K562 (cell line): ENCODE measurements at regions not wholly inside any gene's neighbourhood (a gene's known extent, or its start where the extent isn't known, plus 50 kb on each side); places are given as distances from the start of the nearest gene placed in this dataset.
A peak's percentile ranks its signal among the peaks of the same experiment; 100 is the strongest.

ENCODE experiments used
- ATAC-seq: fragments of 200-7000 bp; cut with Tn5 transposase; 3 replicates; pipeline ENCODE4 v1.9.1; 2020; ENCODE audit warnings: moderate library complexity
- BruUV-seq: library from RNA; stranded (reverse); fragments of 400-500 nt; replicated peaks from 2 replicates; lab custom pipeline; 2021; lab: Mats Ljungman, UMichigan
- CTCF ChIA-PET: fragments of 300-600 bp; formaldehyde crosslinking; extraction: SDS; loops from one replicate; lab custom pipeline; 2021; ENCODE audit warnings: low intra/inter-chr PET ratio; lab: Yijun Ruan, JAX
- POLR2A ChIA-PET: fragments of 300-600, 350-650 bp; sonication (Branson Sonifier 250); formaldehyde crosslinking; extraction: SDS; loops from one replicate; lab custom pipeline; 2021; ENCODE audit warnings: antibody characterized with exemption, inconsistent platforms; lab: Yijun Ruan, JAX
- DNase-seq, 4 experiments: peaks; one replicate each; pipeline versions ENCODE4 v3.0.0 to v3.0.0-alpha.2; 2011 to 2018; ENCODE audit warnings: low spot score in 3 of 4, mixed read lengths in 3 of 4; ENCODE audit errors: extremely low read depth in 1 of 4
- FAIRE-seq: peaks from 2 replicates; lab custom pipeline; 2011; peaks lifted over from hg19 to GRCh38; lab: Jason Lieb, UNC
- H2AFZ ChIP-seq: 2 replicates; pipeline ENCODE4 v1.6.0; 2011; ENCODE audit warnings: low read depth, low read length, control low read depth, inconsistent platforms
- H3K27ac ChIP-seq: fragments of 200-600 bp; 3 replicates; pipeline ENCODE4 v1.8.0; 2011; ENCODE audit warnings: low read depth, mild to moderate bottlenecking, control low read depth, inconsistent platforms, low read length, moderate library complexity, mixed read lengths; ENCODE audit errors: extremely low read depth
- H3K27me3 ChIP-seq, 2 experiments: fragments of 300-600 bp in 1 of 2; 2 replicates in 1 of 2; 3 replicates in 1 of 2; pipeline versions ENCODE4 v1.6.0 to v1.8.0; 2011; ENCODE audit warnings: inconsistent platforms in 2 of 2, low read length in 2 of 2, mild to moderate bottlenecking in 1 of 2, mixed read lengths in 1 of 2, moderate library complexity in 1 of 2; ENCODE audit not compliant: control insufficient read depth in 2 of 2, insufficient read depth in 2 of 2
- H3K36me3 ChIP-seq: fragments of 300-600 bp; 3 replicates; pipeline ENCODE4 v1.8.0; 2011; ENCODE audit warnings: mild to moderate bottlenecking, low read length, inconsistent platforms; ENCODE audit not compliant: control insufficient read depth, insufficient read depth
- H3K4me1 ChIP-seq, 2 experiments: fragments of 200-600 bp in 1 of 2; replicated peaks in 1 of 2; 2 replicates in 1 of 2; 3 replicates in 1 of 2; pipeline versions ENCODE4 v1.5.1 to v1.8.0; 2011; ENCODE audit warnings: inconsistent platforms in 2 of 2, low read length in 2 of 2, mild to moderate bottlenecking in 1 of 2, mixed read lengths in 1 of 2, moderate library complexity in 1 of 2; ENCODE audit not compliant: control insufficient read depth in 2 of 2, insufficient read depth in 2 of 2
- H3K4me2 ChIP-seq: 2 replicates; pipeline ENCODE4 v1.6.1; 2011; ENCODE audit warnings: low read length, control low read depth, inconsistent platforms, mixed read lengths; ENCODE audit not compliant: insufficient read depth
- H3K4me3 ChIP-seq: fragments of 200-600 bp; sonication (generic), shearing (Covaris generic); 2 replicates; pipeline ENCODE4 v1.5.1; 2016; ENCODE audit warnings: control low read depth, inconsistent platforms
- H3K79me2 ChIP-seq: fragments of 200-600 bp; 3 replicates; pipeline ENCODE4 v1.8.0; 2011; ENCODE audit warnings: low read length, inconsistent platforms; ENCODE audit not compliant: control insufficient read depth, insufficient read depth
- H3K9ac ChIP-seq, 2 experiments: 2 replicates each; pipeline versions ENCODE4 v1.6.0 to v1.6.1; 2011; ENCODE audit warnings: low read depth in 2 of 2, low read length in 2 of 2, control low read depth in 1 of 2, inconsistent platforms in 1 of 2, mild to moderate bottlenecking in 1 of 2, mixed read lengths in 1 of 2; ENCODE audit not compliant: insufficient read depth in 1 of 2
- H3K9me1 ChIP-seq: one replicate; pipeline ENCODE4 v1.6.0; 2011; ENCODE audit warnings: inconsistent platforms, mild to moderate bottlenecking, low read length, moderate library complexity; ENCODE audit not compliant: control insufficient read depth, insufficient read depth
- H3K9me3 ChIP-seq: replicated peaks from 2 replicates; pipeline ENCODE4 v1.5.1; 2011; ENCODE audit warnings: low read depth, low read length, inconsistent platforms; ENCODE audit not compliant: control insufficient read depth, insufficient read depth
- H4K20me1 ChIP-seq: replicated peaks from 2 replicates; pipeline ENCODE4 v1.6.1; 2011; ENCODE audit warnings: low read length, inconsistent platforms, mixed read lengths; ENCODE audit not compliant: control insufficient read depth, insufficient read depth
- ARID2 ChIP-seq: fragments of 450-650 bp; IDR thresholded peaks from 2 replicates; pipeline ENCODE4 v1.6.1; 2017; ENCODE audit warnings: antibody characterized with exemption, mild to moderate bottlenecking
- NBN ChIP-seq: fragments of 450-650 bp; IDR thresholded peaks from 2 replicates; pipeline ENCODE4 v1.6.1; 2016; ENCODE audit warnings: low read depth, mild to moderate bottlenecking
- ZNF583 ChIP-seq: fragments of 250-450 bp; sonication (Bioruptor Pico); IDR thresholded peaks from 2 replicates; pipeline ENCODE4 v1.4.0; 2020
- WGBS: fragments of 100-300 bp; shearing (Covaris generic); methylation state at CpG from one replicate; pipeline ENCODE4 v1.1.6; 2016; ENCODE audit warnings: low coverage, mixed read lengths; ENCODE audit not compliant: insufficient coverage; ENCODE audit errors: missing lambda C conversion rate; 5-methylcytosine and 5-hydroxymethylcytosine counted together
- in situ Hi-C: fragments of 300-500 bp; cut with MboI; formaldehyde crosslinking; loops from 4 replicates; pipeline ENCODE4 v1.15.0; 2018; ENCODE audit warnings: inconsistent platforms, mixed read lengths
- intact Hi-C: fragments of 100-400 bp; cut with micrococcal nuclease; formaldehyde crosslinking; loops from 2 replicates; pipeline ENCODE4 v1.14.2; 2022
- TF ChIP-seq, protein P1 (sequence below): fragments of 450-650 bp; formaldehyde crosslinking; IDR thresholded peaks from 2 replicates; pipeline ENCODE4 v1.4.0; 2020; ENCODE audit warnings: mild to moderate bottlenecking, mixed read lengths
- TF ChIP-seq, protein P2 (sequence below): fragments of 450-650 bp; IDR thresholded peaks from 2 replicates; pipeline ENCODE4 v1.6.1; 2014; ENCODE audit warnings: low read depth, mild to moderate bottlenecking, moderate library complexity, borderline replicate concordance

DNA sequence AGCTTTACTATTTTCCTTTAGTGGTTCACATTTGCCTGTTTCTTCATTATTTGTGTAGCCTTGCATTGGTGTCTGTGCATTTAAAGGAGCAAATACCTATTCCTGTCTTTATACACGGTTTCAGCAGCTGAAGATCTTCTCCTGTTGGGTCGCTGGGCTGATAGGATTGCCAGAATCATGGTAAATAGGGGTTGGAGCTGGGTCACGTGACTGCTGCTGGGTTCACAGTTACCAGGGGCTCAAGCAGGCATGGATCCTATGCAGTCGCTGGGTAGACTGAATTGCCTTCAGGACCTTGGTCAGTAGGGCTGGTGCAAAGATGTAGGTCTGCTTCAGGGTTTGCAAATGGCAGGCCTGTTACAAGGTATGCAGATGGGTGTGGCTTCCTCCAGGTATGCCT lies 398.4 kb downstream of the RPS29 start:
- Histone ChIP-seq H3K4me1 (no peaks in the 10 kb centered on the region), H3K79me2 (no peaks in the 10 kb centered on the region), H3K4me2 (no peak overlapping the region), H3K36me3 (no peaks in the 10 kb centered on the region), H3K4me3 (no peak overlapping the region), H4K20me1 (no peaks in the 10 kb centered on the region), H3K9me3 (no peaks in the 10 kb centered on the region), H3K9me1 (no peaks in the 10 kb centered on the region), H2AFZ (no peak overlapping the region), H3K27me3 (no peaks in the 10 kb centered on the region), H3K27ac (no peak overlapping the region), H3K9ac (no peak overlapping the region)
- FAIRE-seq (no peak), DNase-seq (no peak), ATAC-seq (no peak)
- no peak for TF ChIP-seq NBN
- no peak for TF ChIP-seq ZNF583 (CRISPR knock-in tag)
- no peak for TF ChIP-seq ARID2
- TF ChIP-seq, protein P1, sequence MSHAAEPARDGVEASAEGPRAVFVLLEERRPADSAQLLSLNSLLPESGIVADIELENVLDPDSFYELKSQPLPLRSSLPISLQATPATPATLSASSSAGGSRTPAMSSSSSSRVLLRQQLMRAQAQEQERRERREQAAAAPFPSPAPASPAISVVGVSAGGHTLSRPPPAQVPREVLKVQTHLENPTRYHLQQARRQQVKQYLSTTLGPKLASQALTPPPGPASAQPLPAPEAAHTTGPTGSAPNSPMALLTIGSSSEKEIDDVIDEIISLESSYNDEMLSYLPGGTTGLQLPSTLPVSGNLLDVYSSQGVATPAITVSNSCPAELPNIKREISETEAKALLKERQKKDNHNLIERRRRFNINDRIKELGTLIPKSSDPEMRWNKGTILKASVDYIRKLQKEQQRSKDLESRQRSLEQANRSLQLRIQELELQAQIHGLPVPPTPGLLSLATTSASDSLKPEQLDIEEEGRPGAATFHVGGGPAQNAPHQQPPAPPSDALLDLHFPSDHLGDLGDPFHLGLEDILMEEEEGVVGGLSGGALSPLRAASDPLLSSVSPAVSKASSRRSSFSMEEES, result peak; percentile 66
- TF ChIP-seq, protein P2, sequence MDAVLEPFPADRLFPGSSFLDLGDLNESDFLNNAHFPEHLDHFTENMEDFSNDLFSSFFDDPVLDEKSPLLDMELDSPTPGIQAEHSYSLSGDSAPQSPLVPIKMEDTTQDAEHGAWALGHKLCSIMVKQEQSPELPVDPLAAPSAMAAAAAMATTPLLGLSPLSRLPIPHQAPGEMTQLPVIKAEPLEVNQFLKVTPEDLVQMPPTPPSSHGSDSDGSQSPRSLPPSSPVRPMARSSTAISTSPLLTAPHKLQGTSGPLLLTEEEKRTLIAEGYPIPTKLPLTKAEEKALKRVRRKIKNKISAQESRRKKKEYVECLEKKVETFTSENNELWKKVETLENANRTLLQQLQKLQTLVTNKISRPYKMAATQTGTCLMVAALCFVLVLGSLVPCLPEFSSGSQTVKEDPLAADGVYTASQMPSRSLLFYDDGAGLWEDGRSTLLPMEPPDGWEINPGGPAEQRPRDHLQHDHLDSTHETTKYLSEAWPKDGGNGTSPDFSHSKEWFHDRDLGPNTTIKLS, result no peak
- in situ Hi-C loops, result no loop called here
- BruUV-seq, result no TSS peak
- ChIA-PET CTCF (no interaction called here), POLR2A (no interaction called here)
- WGBS, result 0% methylated on average over 4 of the region's 4 CpGs
- intact Hi-C loops, result no loop called here
